ENCODE measurements at regions not wholly inside any gene's neighbourhood (a gene's known extent, or its start where the extent isn't known, plus 50 kb on each side); places are given as distances from the start of the nearest gene placed in this dataset.
"Not testable (repeated sequence)": the region's sequence is repeated elsewhere in the genome, so short reads cannot be mapped to it uniquely, and the experiment has no call there.

- H3K36me3 ChIP-seq (ENCODE audit: insufficient read depth, low read length) = no peaks in the 10 kb centered on the region
Observed at GRCh38 chr10:80814147-80814652, 276.5 kb downstream of the SH2D4B start.

GRCh38 chr10:80829151-80829550, 291.4 kb downstream of the SH2D4B start:
- Histone ChIP-seq H3K4me1 (ENCODE audit: insufficient read depth, low read length, severe bottlenecking) (no peaks in the 10 kb centered on the region), H3K9me3 (ENCODE audit: low read length) (no peaks in the 10 kb centered on the region), H3K27ac (ENCODE audit: low read depth, low read length, poor library complexity, severe bottlenecking) (no peak overlapping the region), H2AFZ (ENCODE audit: low read length) (no peak overlapping the region), H3K9ac (ENCODE audit: low read length) (no peak overlapping the region), H3K9me2 (ENCODE audit: low read depth, low read length) (no peaks in the 10 kb centered on the region), H4K20me1 (ENCODE audit: insufficient read depth, low read length) (no peaks in the 10 kb centered on the region), H3K4me2 (ENCODE audit: low read length) (no peak overlapping the region), H3K4me3 (ENCODE audit: low read depth, low read length, poor library complexity, severe bottlenecking) (no peak overlapping the region), H3F3A (ENCODE audit: insufficient read depth, low read length) (no peaks in the 10 kb centered on the region), H3K27me3 (ENCODE audit: insufficient read depth, low read length) (no peaks in the 10 kb centered on the region), H3K36me3 (ENCODE audit: insufficient read depth, low read length) (no peaks in the 10 kb centered on the region), H3K79me2 (ENCODE audit: insufficient read depth, low read length) (no peaks in the 10 kb centered on the region)
- no peak for TF ChIP-seq CTCF (IDR thresholded peaks at IDR 0.05; ENCODE audit: low read length)
- TF ChIP-seq EZH2 (IDR thresholded peaks at IDR 0.05; ENCODE audit: borderline replicate concordance, low read length) = no peak

More at GRCh38 chr10:80814147-80814652, 276.5 kb downstream of the SH2D4B start:
- no peaks in the 10 kb centered on the region for H3K79me2 ChIP-seq (ENCODE audit: insufficient read depth, low read length)
- no peak overlapping the region for H3K27ac ChIP-seq (ENCODE audit: low read depth, low read length, poor library complexity, severe bottlenecking)
- H3K9ac ChIP-seq (ENCODE audit: low read length) = no peak overlapping the region
- no peak overlapping the region for H2AFZ ChIP-seq (ENCODE audit: low read length)
- no peak overlapping the region for H3K4me3 ChIP-seq (ENCODE audit: low read depth, low read length, poor library complexity, severe bottlenecking)
- no peaks in the 10 kb centered on the region for H3K9me2 ChIP-seq (ENCODE audit: low read depth, low read length)
- H3K27me3 ChIP-seq (ENCODE audit: insufficient read depth, low read length) = no peaks in the 10 kb centered on the region
- no peaks in the 10 kb centered on the region for H3K4me1 ChIP-seq (ENCODE audit: insufficient read depth, low read length, severe bottlenecking)
- H3F3A ChIP-seq (ENCODE audit: insufficient read depth, low read length) = no peaks in the 10 kb centered on the region
- no peaks in the 10 kb centered on the region for H4K20me1 ChIP-seq (ENCODE audit: insufficient read depth, low read length)
- TF ChIP-seq EZH2 (IDR thresholded peaks at IDR 0.05; ENCODE audit: borderline replicate concordance, low read length) (no peak), CTCF (IDR thresholded peaks at IDR 0.05; ENCODE audit: low read length) (no peak)
- no peak overlapping the region for H3K4me2 ChIP-seq (ENCODE audit: low read length)
- no peaks in the 10 kb centered on the region for H3K9me3 ChIP-seq (ENCODE audit: low read length)

GRCh38 chr10:80829562-80829961, 291.9 kb downstream of the SH2D4B start:
- no peaks in the 10 kb centered on the region for H3K9me3 ChIP-seq (ENCODE audit: low read length)
- H3K27ac ChIP-seq (ENCODE audit: low read depth, low read length, poor library complexity, severe bottlenecking) = no peak overlapping the region
- no peaks in the 10 kb centered on the region for H3K79me2 ChIP-seq (ENCODE audit: insufficient read depth, low read length)
- no peak overlapping the region for H2AFZ ChIP-seq (ENCODE audit: low read length)
- no peak overlapping the region for H3K9ac ChIP-seq (ENCODE audit: low read length)
- H3K4me2 ChIP-seq (ENCODE audit: low read length) = no peak overlapping the region
- no peaks in the 10 kb centered on the region for H4K20me1 ChIP-seq (ENCODE audit: insufficient read depth, low read length)
- H3K4me3 ChIP-seq (ENCODE audit: low read depth, low read length, poor library complexity, severe bottlenecking) = no peak overlapping the region
- no peaks in the 10 kb centered on the region for H3K27me3 ChIP-seq (ENCODE audit: insufficient read depth, low read length)
- no peaks in the 10 kb centered on the region for H3K36me3 ChIP-seq (ENCODE audit: insufficient read depth, low read length)
- TF ChIP-seq CTCF (IDR thresholded peaks at IDR 0.05; ENCODE audit: low read length) (no peak), EZH2 (IDR thresholded peaks at IDR 0.05; ENCODE audit: borderline replicate concordance, low read length) (no peak)
- no peaks in the 10 kb centered on the region for H3K9me2 ChIP-seq (ENCODE audit: low read depth, low read length)
- H3F3A ChIP-seq (ENCODE audit: insufficient read depth, low read length) = no peaks in the 10 kb centered on the region
- H3K4me1 ChIP-seq (ENCODE audit: insufficient read depth, low read length, severe bottlenecking) = no peaks in the 10 kb centered on the region

- H3K4me1 ChIP-seq (ENCODE audit: insufficient read depth, low read length, severe bottlenecking); H3K36me3 ChIP-seq (ENCODE audit: insufficient read depth, low read length); H3F3A ChIP-seq (ENCODE audit: insufficient read depth, low read length); H3K9me2 ChIP-seq (ENCODE audit: low read depth, low read length); H3K9me3 ChIP-seq (ENCODE audit: low read length); H3K9ac ChIP-seq (ENCODE audit: low read length); H3K4me3 ChIP-seq (ENCODE audit: low read depth, low read length, poor library complexity, severe bottlenecking); H3K27ac ChIP-seq (ENCODE audit: low read depth, low read length, poor library complexity, severe bottlenecking); H3K79me2 ChIP-seq (ENCODE audit: insufficient read depth, low read length); H3K27me3 ChIP-seq (ENCODE audit: insufficient read depth, low read length); H3K4me2 ChIP-seq (ENCODE audit: low read length); H4K20me1 ChIP-seq (ENCODE audit: insufficient read depth, low read length); H2AFZ ChIP-seq (ENCODE audit: low read length): not testable (repeated sequence)
Observed at GRCh38 chr10:80832693-80833092, 295.0 kb downstream of the SH2D4B start.
